ENCODE measurements at regions not wholly inside any gene's neighbourhood (a gene's known extent, or its start where the extent isn't known, plus 50 kb on each side); places are given as distances from the start of the nearest gene placed in this dataset.

GRCh38 chr2:121101093-121101715 is 183.8 kb downstream of the TFCP2L1 start:
- H3K27ac Mint-ChIP-seq (ENCODE audit: unreplicated experiment) = no peak overlapping the region
- no peak for TF ChIP-seq CTCF (IDR thresholded peaks at IDR 0.05; ENCODE audit: insufficient read depth in 1 of 2, low read depth in 1 of 2, low read length in 1 of 2, severe bottlenecking in 1 of 2, unreplicated experiment in 1 of 2)
- H3K36me3 Mint-ChIP-seq (ENCODE audit: insufficient read depth, unreplicated experiment) = no peaks in the 10 kb centered on the region
- no peaks in the 10 kb centered on the region for H3K9me3 ChIP-seq
- ChIA-PET POLR2A (no interaction called here), CTCF (interaction anchor here (0.6 to 1.5 kb wide), 5 partner anchors 15 to 255 kb away, joined by 3 to 6 read pairs (median 4); no protein-coding TSS in a partner anchor)
- no peaks in the 10 kb centered on the region for H3K27me3 Mint-ChIP-seq (ENCODE audit: insufficient read depth, unreplicated experiment)
- H3K4me1 ChIP-seq = no peaks in the 10 kb centered on the region
- BruUV-seq (replicated peaks) = no TSS peak
- no peaks in the 10 kb centered on the region for H3K4me1 Mint-ChIP-seq (ENCODE audit: low read depth, unreplicated experiment)
- no peak for DNase-seq
- H3K4me3 Mint-ChIP-seq (ENCODE audit: unreplicated experiment) = no peak overlapping the region
- intact Hi-C loops (cut with micrococcal nuclease; ENCODE audit: unreplicated experiment) = no loop called here
- no peaks in the 10 kb centered on the region for H3K27me3 ChIP-seq (replicated peaks; ENCODE audit: control insufficient read depth, insufficient read depth, low read length)
- no peaks in the 10 kb centered on the region for H3K9me3 Mint-ChIP-seq (ENCODE audit: unreplicated experiment)
- H3K36me3 ChIP-seq (ENCODE audit: control insufficient read depth, insufficient read depth, low read length) = no peaks in the 10 kb centered on the region
- H3K4me3 ChIP-seq (ENCODE audit: low read depth, low read length) = no peak overlapping the region

- CTCF ChIA-PET = interaction anchor here (1.3 kb wide), 1 partner anchor 253 kb away, joined by 3 read pairs; no protein-coding TSS in a partner anchor
- Histone ChIP-seq H3K27me3 (replicated peaks; ENCODE audit: control insufficient read depth, insufficient read depth, low read length) (no peaks in the 10 kb centered on the region), H3K4me1 (no peaks in the 10 kb centered on the region), H3K4me3 (ENCODE audit: low read depth, low read length) (no peak overlapping the region), H3K9me3 (no peaks in the 10 kb centered on the region), H3K36me3 (ENCODE audit: control insufficient read depth, insufficient read depth, low read length) (no peaks in the 10 kb centered on the region)
- DNase-seq = no peak
- POLR2A ChIA-PET = no interaction called here
- Mint-ChIP-seq H3K27ac (ENCODE audit: unreplicated experiment) (no peak overlapping the region), H3K9me3 (ENCODE audit: unreplicated experiment) (no peaks in the 10 kb centered on the region), H3K36me3 (ENCODE audit: insufficient read depth, unreplicated experiment) (no peaks in the 10 kb centered on the region), H3K4me3 (ENCODE audit: unreplicated experiment) (no peak overlapping the region), H3K4me1 (ENCODE audit: low read depth, unreplicated experiment) (no peaks in the 10 kb centered on the region), H3K27me3 (ENCODE audit: insufficient read depth, unreplicated experiment) (no peaks in the 10 kb centered on the region)
- intact Hi-C loops (cut with micrococcal nuclease; ENCODE audit: unreplicated experiment) = no loop called here
- no TSS peak for BruUV-seq (replicated peaks)
- TF ChIP-seq CTCF (IDR thresholded peaks at IDR 0.05; ENCODE audit: insufficient read depth in 1 of 2, low read depth in 1 of 2, low read length in 1 of 2, severe bottlenecking in 1 of 2, unreplicated experiment in 1 of 2) = no peak
Measured at GRCh38 chr2:121102941-121103340, 182.1 kb downstream of the TFCP2L1 start.

GRCh38 chr2:121103960-121104359 is 181.0 kb downstream of the TFCP2L1 start:
- POLR2A ChIA-PET = interaction anchor here (0.7 kb wide), 1 partner anchor 29 kb away, joined by 3 read pairs; no protein-coding TSS in a partner anchor

More at GRCh38 chr2:121103960-121104359, 181.0 kb downstream of the TFCP2L1 start:
- no peak for DNase-seq
- Mint-ChIP-seq H3K36me3 (ENCODE audit: insufficient read depth, unreplicated experiment) (no peaks in the 10 kb centered on the region), H3K4me1 (ENCODE audit: low read depth, unreplicated experiment) (no peaks in the 10 kb centered on the region), H3K27me3 (ENCODE audit: insufficient read depth, unreplicated experiment) (no peaks in the 10 kb centered on the region), H3K4me3 (ENCODE audit: unreplicated experiment) (no peak overlapping the region), H3K27ac (ENCODE audit: unreplicated experiment) (no peak overlapping the region), H3K9me3 (ENCODE audit: unreplicated experiment) (no peaks in the 10 kb centered on the region)
- H3K9me3 ChIP-seq = no peaks in the 10 kb centered on the region
- TF ChIP-seq CTCF (IDR thresholded peaks at IDR 0.05; ENCODE audit: insufficient read depth in 1 of 2, low read depth in 1 of 2, low read length in 1 of 2, severe bottlenecking in 1 of 2, unreplicated experiment in 1 of 2) = no peak
- H3K27me3 ChIP-seq (replicated peaks; ENCODE audit: control insufficient read depth, insufficient read depth, low read length) = no peaks in the 10 kb centered on the region
- CTCF ChIA-PET = no interaction called here
- intact Hi-C loops (cut with micrococcal nuclease; ENCODE audit: unreplicated experiment) = no loop called here
- H3K4me3 ChIP-seq (ENCODE audit: low read depth, low read length) = no peak overlapping the region
- BruUV-seq (replicated peaks) = no TSS peak
- H3K4me1 ChIP-seq = no peaks in the 10 kb centered on the region
- no peaks in the 10 kb centered on the region for H3K36me3 ChIP-seq (ENCODE audit: control insufficient read depth, insufficient read depth, low read length)

All from Caco-2 (cell line).